HG02642 (cell line): ENCODE measurements at regions not wholly inside any gene's neighbourhood (a gene's known extent, or its start where the extent isn't known, plus 50 kb on each side); places are given as distances from the start of the nearest gene placed in this dataset.
A peak's percentile ranks its signal among the peaks of the same experiment; 100 is the strongest.
"Not testable (repeated sequence)": the region's sequence is repeated elsewhere in the genome, so short reads cannot be mapped to it uniquely, and the experiment has no call there.

ENCODE experiments used
- ATAC-seq: cut with Tn5 transposase; IDR thresholded peaks from one replicate; pipeline ENCODE4 v1.9.1; 2021; ENCODE audit warnings: mild to moderate bottlenecking; ENCODE audit not compliant: unreplicated experiment, poor library complexity

- not testable (repeated sequence) for ATAC-seq
Observed at GRCh38 chr16:22572331-22573224, 61.9 kb downstream of the NPIPB5 start.

GRCh38 chr16:22573225-22573530, 62.5 kb downstream of the NPIPB5 start:
- peak; percentile 85 for ATAC-seq

GRCh38 chr16:22576506-22576905, 65.8 kb downstream of the NPIPB5 start:
- ATAC-seq = not testable (repeated sequence)

- ATAC-seq = not testable (repeated sequence)
Observed at GRCh38 chr16:22583195-22583594, 72.5 kb downstream of the NPIPB5 start.

- ATAC-seq = not testable (repeated sequence)
Observed at GRCh38 chr16:22584459-22584858, 73.8 kb downstream of the NPIPB5 start.

GRCh38 chr16:22584941-22585340, 74.2 kb downstream of the NPIPB5 start:
- ATAC-seq = not testable (repeated sequence)

GRCh38 chr16:22585431-22585830, 74.7 kb downstream of the NPIPB5 start:
- not testable (repeated sequence) for ATAC-seq

- ATAC-seq = not testable (repeated sequence)
Observed at GRCh38 chr16:22586732-22587131, 76.0 kb downstream of the NPIPB5 start.

GRCh38 chr16:22589757-22590156, 79.1 kb downstream of the NPIPB5 start:
- not testable (repeated sequence) for ATAC-seq

GRCh38 chr16:22596445-22597045, 85.9 kb downstream of the NPIPB5 start:
- ATAC-seq = not testable (repeated sequence)

- not testable (repeated sequence) for ATAC-seq
Observed at GRCh38 chr16:22603744-22604143, 93.1 kb downstream of the NPIPB5 start.

GRCh38 chr16:22606619-22607018, 95.9 kb downstream of the NPIPB5 start:
- ATAC-seq = not testable (repeated sequence)

- ATAC-seq = not testable (repeated sequence)
Observed at GRCh38 chr16:22609798-22610197, 99.1 kb downstream of the NPIPB5 start.

- not testable (repeated sequence) for ATAC-seq
Observed at GRCh38 chr16:22611128-22611527, 100.4 kb downstream of the NPIPB5 start.

GRCh38 chr16:22614271-22614947, 103.7 kb downstream of the NPIPB5 start:
- no peak for ATAC-seq

GRCh38 chr16:22618842-22619241, 108.2 kb downstream of the NPIPB5 start:
- no peak for ATAC-seq

GRCh38 chr16:22621586-22622155, 111.0 kb downstream of the NPIPB5 start:
- ATAC-seq = no peak

- no peak for ATAC-seq
Observed at GRCh38 chr16:22622703-22623102, 112.0 kb downstream of the NPIPB5 start.

- no peak for ATAC-seq
Observed at GRCh38 chr16:22623351-22623781, 112.7 kb downstream of the NPIPB5 start.

- no peak for ATAC-seq
Observed at GRCh38 chr16:22624038-22624799, 113.5 kb downstream of the NPIPB5 start.
